ENCODE measurements at regions not wholly inside any gene's neighbourhood (a gene's known extent, or its start where the extent isn't known, plus 50 kb on each side); places are given as distances from the start of the nearest gene placed in this dataset.
A peak's percentile ranks its signal among the peaks of the same experiment; 100 is the strongest.

DNA sequence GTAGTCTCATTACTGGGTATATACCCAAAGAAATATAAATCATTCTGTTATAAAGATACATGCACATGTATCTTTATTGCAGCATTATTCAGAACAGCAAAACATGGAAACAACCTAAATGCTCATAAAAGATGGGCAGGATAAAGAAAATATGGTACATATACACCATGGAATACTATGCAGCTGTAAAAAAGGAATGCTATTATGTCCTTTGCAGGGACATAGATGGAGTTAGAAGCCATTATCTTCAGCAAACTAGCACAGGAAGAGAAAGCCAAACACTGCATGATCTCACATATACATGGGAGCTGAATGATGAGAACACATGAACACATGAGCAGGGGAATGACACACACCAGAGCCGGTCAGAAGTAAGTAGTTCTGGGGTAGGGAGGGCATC is 297.4 kb upstream of the GLI3 start:
- H3K9me3 Mint-ChIP-seq (ENCODE audit: low read depth): peaks cover 31% of the 10 kb centered on the region
- no peak for DNase-seq (ENCODE audit: low spot score, unreplicated experiment)
- H3K27me3 Mint-ChIP-seq: peaks cover 5% of the 10 kb centered on the region
- H3K4me3 Mint-ChIP-seq (ENCODE audit: low read depth): no peak overlapping the region
- TF ChIP-seq, protein P1, sequence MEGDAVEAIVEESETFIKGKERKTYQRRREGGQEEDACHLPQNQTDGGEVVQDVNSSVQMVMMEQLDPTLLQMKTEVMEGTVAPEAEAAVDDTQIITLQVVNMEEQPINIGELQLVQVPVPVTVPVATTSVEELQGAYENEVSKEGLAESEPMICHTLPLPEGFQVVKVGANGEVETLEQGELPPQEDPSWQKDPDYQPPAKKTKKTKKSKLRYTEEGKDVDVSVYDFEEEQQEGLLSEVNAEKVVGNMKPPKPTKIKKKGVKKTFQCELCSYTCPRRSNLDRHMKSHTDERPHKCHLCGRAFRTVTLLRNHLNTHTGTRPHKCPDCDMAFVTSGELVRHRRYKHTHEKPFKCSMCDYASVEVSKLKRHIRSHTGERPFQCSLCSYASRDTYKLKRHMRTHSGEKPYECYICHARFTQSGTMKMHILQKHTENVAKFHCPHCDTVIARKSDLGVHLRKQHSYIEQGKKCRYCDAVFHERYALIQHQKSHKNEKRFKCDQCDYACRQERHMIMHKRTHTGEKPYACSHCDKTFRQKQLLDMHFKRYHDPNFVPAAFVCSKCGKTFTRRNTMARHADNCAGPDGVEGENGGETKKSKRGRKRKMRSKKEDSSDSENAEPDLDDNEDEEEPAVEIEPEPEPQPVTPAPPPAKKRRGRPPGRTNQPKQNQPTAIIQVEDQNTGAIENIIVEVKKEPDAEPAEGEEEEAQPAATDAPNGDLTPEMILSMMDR (IDR thresholded peaks at IDR 0.05; ENCODE audit: unreplicated experiment): no peak
- H3K27ac Mint-ChIP-seq: no peak overlapping the region
- no peaks in the 10 kb centered on the region for H3K36me3 Mint-ChIP-seq (ENCODE audit: insufficient read depth)
- H3K4me1 Mint-ChIP-seq (ENCODE audit: low read depth): no peaks in the 10 kb centered on the region

DNA sequence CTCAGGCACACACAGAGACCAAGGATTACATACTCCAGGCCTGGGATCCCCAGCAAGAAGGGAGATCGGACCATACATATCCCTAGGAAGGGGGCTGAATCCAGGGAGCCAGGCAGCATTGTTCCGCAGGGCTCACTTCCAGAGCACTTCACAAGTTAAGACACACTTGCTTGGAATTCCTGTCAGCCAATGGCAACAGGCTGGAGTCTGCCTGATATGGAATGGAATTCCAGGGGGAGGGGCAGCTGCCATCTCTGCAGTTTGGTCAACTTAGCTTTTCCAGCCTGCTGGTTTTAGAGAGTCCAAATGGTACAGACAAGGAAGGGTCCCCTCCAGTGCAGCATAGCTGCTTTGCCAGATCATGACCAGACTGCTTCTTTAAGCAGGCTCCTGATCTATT is 290.0 kb upstream of the GLI3 start:
- peaks cover 32% of the 10 kb centered on the region for H3K9me3 Mint-ChIP-seq (ENCODE audit: low read depth)
- H3K4me3 Mint-ChIP-seq (ENCODE audit: low read depth): no peak overlapping the region
- DNase-seq (ENCODE audit: low spot score, unreplicated experiment): no peak
- no peaks in the 10 kb centered on the region for H3K36me3 Mint-ChIP-seq (ENCODE audit: insufficient read depth)
- TF ChIP-seq, protein P1 (IDR thresholded peaks at IDR 0.05; ENCODE audit: unreplicated experiment): no peak
- no peaks in the 10 kb centered on the region for H3K27me3 Mint-ChIP-seq
- H3K27ac Mint-ChIP-seq: no peak overlapping the region
- H3K4me1 Mint-ChIP-seq (ENCODE audit: low read depth): no peaks in the 10 kb centered on the region

DNA sequence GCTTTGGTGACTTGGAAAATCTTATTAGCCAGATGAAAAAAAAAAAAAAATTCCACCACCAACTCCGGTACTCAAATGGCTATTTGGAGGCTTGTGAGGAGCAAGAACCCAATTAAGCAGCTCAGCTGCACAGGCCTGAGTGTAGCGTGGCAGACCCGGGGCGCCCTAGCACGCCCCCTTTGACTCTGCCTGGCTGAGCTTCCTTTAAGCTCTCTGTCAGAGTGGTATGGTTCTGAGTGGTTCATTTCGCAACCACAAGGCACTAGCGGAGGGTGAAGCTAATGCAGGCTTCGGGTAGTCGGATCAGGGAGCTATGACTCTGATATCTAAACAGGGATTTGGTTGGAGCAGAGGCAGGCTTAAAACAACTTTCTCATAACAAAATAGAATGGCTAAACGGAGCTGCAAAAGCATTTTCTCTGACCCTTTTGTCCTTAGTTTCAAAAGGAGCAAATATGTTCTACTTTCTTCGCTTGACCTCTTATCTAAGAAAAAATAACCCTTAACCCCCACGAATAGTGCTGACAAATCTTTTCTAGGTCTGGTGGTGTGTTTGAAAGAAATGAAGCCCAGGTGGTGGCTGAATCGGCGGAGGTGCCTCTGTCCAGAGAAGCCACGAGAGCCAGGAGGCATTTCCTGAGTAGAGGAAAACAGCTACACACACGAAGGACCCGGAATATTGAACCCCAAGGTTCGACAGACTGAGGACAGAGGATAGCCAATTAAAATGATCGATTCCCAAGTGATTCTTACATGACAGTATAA is 285.4 kb upstream of the GLI3 start:
- Mint-ChIP-seq H3K4me3 (ENCODE audit: low read depth) (no peak overlapping the region), H3K9me3 (ENCODE audit: low read depth) (peaks cover 10% of the 10 kb centered on the region), H3K36me3 (ENCODE audit: insufficient read depth) (no peaks in the 10 kb centered on the region), H3K27me3 (peaks cover 8% of the 10 kb centered on the region), H3K4me1 (ENCODE audit: low read depth) (no peaks in the 10 kb centered on the region), H3K27ac (peak overlapping the region; percentile 31)
- TF ChIP-seq, protein P1 (IDR thresholded peaks at IDR 0.05; ENCODE audit: unreplicated experiment): no peak
- no peak for DNase-seq (ENCODE audit: low spot score, unreplicated experiment)

DNA sequence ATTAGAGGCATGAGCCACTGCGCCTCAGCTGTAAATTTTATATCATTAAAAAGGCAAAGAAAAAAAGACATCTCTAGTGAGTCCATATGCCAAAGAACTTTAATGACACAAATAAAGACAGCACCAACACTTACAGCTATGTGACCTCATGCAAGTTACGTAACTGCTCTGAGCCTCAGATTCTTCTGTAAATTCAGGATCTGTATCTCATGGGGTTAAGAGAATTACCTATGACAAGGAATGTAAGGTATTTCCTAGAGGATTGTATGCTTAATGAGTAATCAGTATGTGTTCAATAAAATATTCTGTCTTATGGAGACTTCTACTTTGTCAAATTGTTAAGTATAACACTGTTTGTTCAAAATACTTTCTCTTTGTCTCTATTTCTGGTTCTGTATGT is 274.0 kb upstream of the GLI3 start:
- TF ChIP-seq, protein P1 (IDR thresholded peaks at IDR 0.05; ENCODE audit: unreplicated experiment): no peak
- Mint-ChIP-seq H3K9me3 (ENCODE audit: low read depth) (no peaks in the 10 kb centered on the region), H3K27me3 (peaks cover 3% of the 10 kb centered on the region), H3K36me3 (ENCODE audit: insufficient read depth) (no peaks in the 10 kb centered on the region), H3K27ac (no peak overlapping the region), H3K4me3 (ENCODE audit: low read depth) (no peak overlapping the region), H3K4me1 (ENCODE audit: low read depth) (no peaks in the 10 kb centered on the region)
- no peak for DNase-seq (ENCODE audit: low spot score, unreplicated experiment)

DNA sequence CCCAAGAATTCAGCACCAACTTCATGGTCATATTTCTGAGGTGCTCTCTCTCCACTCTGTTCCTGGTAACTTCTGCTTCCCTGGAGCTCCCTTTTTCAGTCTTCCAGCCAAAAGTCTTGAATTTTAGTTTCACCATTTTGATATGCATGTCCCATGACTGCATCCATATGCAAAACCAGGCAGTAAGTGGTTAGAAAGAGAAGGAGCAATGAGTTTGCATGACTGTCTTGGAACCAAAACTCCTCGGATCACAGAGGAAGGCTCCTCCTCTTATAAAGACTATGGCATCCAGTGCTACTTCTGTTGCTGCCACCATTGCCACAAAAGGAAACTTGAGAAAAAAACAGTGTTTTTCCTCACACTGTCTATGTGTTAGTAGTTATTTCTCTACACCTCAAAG is 269.1 kb upstream of the GLI3 start:
- Mint-ChIP-seq H3K27ac (no peak overlapping the region), H3K36me3 (ENCODE audit: insufficient read depth) (no peaks in the 10 kb centered on the region), H3K9me3 (ENCODE audit: low read depth) (peaks cover 5% of the 10 kb centered on the region), H3K4me1 (ENCODE audit: low read depth) (no peaks in the 10 kb centered on the region), H3K4me3 (ENCODE audit: low read depth) (no peak overlapping the region), H3K27me3 (peaks cover 3% of the 10 kb centered on the region)
- TF ChIP-seq, protein P1 (IDR thresholded peaks at IDR 0.05; ENCODE audit: unreplicated experiment): no peak
- DNase-seq (ENCODE audit: low spot score, unreplicated experiment): no peak
